ENCODE measurements at regions not wholly inside any gene's neighbourhood (a gene's known extent, or its start where the extent isn't known, plus 50 kb on each side); places are given as distances from the start of the nearest gene placed in this dataset.

- no peak for TF ChIP-seq CTCF (conservative IDR thresholded peaks at IDR 0.05; ENCODE audit: low read depth in 2 of 2)
- TF ChIP-seq EZH2 (IDR thresholded peaks at IDR 0.05; ENCODE audit: low read depth, unreplicated experiment) = no peak
- no peak for TF ChIP-seq EZH2phosphoT487 (IDR thresholded peaks at IDR 0.05; ENCODE audit: unreplicated experiment)
- no peak for TF ChIP-seq ETS1 (IDR thresholded peaks at IDR 0.05)
These were observed 336.2 kb upstream of the CNR1 start (continued) for GRCh38 chr6:88502391-88502790.

GRCh38 chr6:88499845-88500699, 333.9 kb upstream of the CNR1 start:
- no peak overlapping the region for H3K4me3 ChIP-seq
- DNase-seq (ENCODE audit: low spot score) = no peak
- no peak for ATAC-seq
- H3K27ac ChIP-seq (ENCODE audit: low read depth) = no peak overlapping the region
- H2AFZ ChIP-seq = peak overlapping the region; percentile 52; the same call in 1 of the 2 replicates
- no peaks in the 10 kb centered on the region for H3K36me3 Mint-ChIP-seq (ENCODE audit: low read depth)
- H3K4me3 Mint-ChIP-seq = no peak overlapping the region
- H3K27ac Mint-ChIP-seq = no peak overlapping the region
- H3K9me2 ChIP-seq (ENCODE audit: insufficient read depth) = no peaks in the 10 kb centered on the region
- H3K9me3 Mint-ChIP-seq = no peaks in the 10 kb centered on the region
- H4K20me1 ChIP-seq (replicated peaks; ENCODE audit: insufficient read depth) = no peaks in the 10 kb centered on the region
- TF ChIP-seq ZNF331 (CRISPR knock-in tag; IDR thresholded peaks at IDR 0.05; ENCODE audit: low read depth) = no peak
- TF ChIP-seq NANOG (IDR thresholded peaks at IDR 0.05; ENCODE audit: borderline replicate concordance) = no peak
- no peak for TF ChIP-seq JUNB (IDR thresholded peaks at IDR 0.05; ENCODE audit: unreplicated experiment)
- TF ChIP-seq STAT1 (IDR thresholded peaks at IDR 0.05; ENCODE audit: unreplicated experiment) = no peak
- no peak for TF ChIP-seq EZH2 (IDR thresholded peaks at IDR 0.05; ENCODE audit: low read depth, unreplicated experiment)
- TF ChIP-seq ZNF114 (CRISPR knock-in tag; IDR thresholded peaks at IDR 0.05) = no peak
- no peak for TF ChIP-seq POLR2AphosphoS5 (IDR thresholded peaks at IDR 0.05; ENCODE audit: low read depth)
- no peak for TF ChIP-seq REST (IDR thresholded peaks at IDR 0.05; ENCODE audit: unreplicated experiment)
- H3K4me1 Mint-ChIP-seq = peaks cover 3% of the 10 kb centered on the region; the same call in 1 of the 3 replicates
- H3K79me2 ChIP-seq (replicated peaks; ENCODE audit: insufficient read depth) = no peaks in the 10 kb centered on the region
- H3K27me3 Mint-ChIP-seq (ENCODE audit: insufficient read depth, low read depth, poor library complexity) = peaks cover 1% of the 10 kb centered on the region
- no peaks in the 10 kb centered on the region for H3K4me1 ChIP-seq (ENCODE audit: insufficient read depth)
- no peaks in the 10 kb centered on the region; the same call in 1 of the 2 replicates for H3K36me3 ChIP-seq (ENCODE audit: insufficient read depth)
- H3F3A ChIP-seq (replicated peaks; ENCODE audit: low read depth) = no peaks in the 10 kb centered on the region
- no peaks in the 10 kb centered on the region for H3K27me3 ChIP-seq (ENCODE audit: insufficient read depth)
- H3K4me2 ChIP-seq = no peak overlapping the region
